Medulla oblongata (tissue), 1 donor: ENCODE measurements at regions not wholly inside any gene's neighbourhood (a gene's known extent, or its start where the extent isn't known, plus 50 kb on each side); places are given as distances from the start of the nearest gene placed in this dataset.

Experiments used
- DNase-seq: peaks from one replicate; pipeline ENCODE4 v3.0.0-alpha.2; 2015; ENCODE audit errors: extremely low spot score

- no peak for DNase-seq
Measured at GRCh38 chr12:11946161-11946560, 124.6 kb upstream of the BCL2L14 start.

GRCh38 chr12:11947213-11947612, 123.5 kb upstream of the BCL2L14 start:
- DNase-seq = no peak

GRCh38 chr12:11949738-11950411, 120.9 kb upstream of the BCL2L14 start:
- peak; percentile 3 for DNase-seq

- DNase-seq = no peak
Measured at GRCh38 chr12:11951209-11951608, 119.5 kb upstream of the BCL2L14 start.

GRCh38 chr12:11953523-11953922, 117.2 kb upstream of the BCL2L14 start:
- DNase-seq = no peak

- no peak for DNase-seq
Measured at GRCh38 chr12:11954181-11954580, 116.6 kb upstream of the BCL2L14 start.

- DNase-seq = no peak
Measured at GRCh38 chr12:11958221-11959091, 112.3 kb upstream of the BCL2L14 start.

- DNase-seq = no peak
Measured at GRCh38 chr12:11959117-11959823, 111.5 kb upstream of the BCL2L14 start.

GRCh38 chr12:11960646-11961045, 110.1 kb upstream of the BCL2L14 start:
- DNase-seq = no peak

- no peak for DNase-seq
Measured at GRCh38 chr12:11961686-11962085, 109.1 kb upstream of the BCL2L14 start.

GRCh38 chr12:11962860-11963259, 107.9 kb upstream of the BCL2L14 start:
- peak; percentile 7 for DNase-seq

GRCh38 chr12:11963841-11964471, 106.8 kb upstream of the BCL2L14 start:
- DNase-seq = no peak

- DNase-seq = no peak
Measured at GRCh38 chr12:11965258-11965910, 105.4 kb upstream of the BCL2L14 start.

- DNase-seq = no peak
Measured at GRCh38 chr12:11967376-11968047, 103.2 kb upstream of the BCL2L14 start.

GRCh38 chr12:11968048-11968383, 102.7 kb upstream of the BCL2L14 start:
- DNase-seq = no peak

- DNase-seq = no peak
Measured at GRCh38 chr12:11968516-11968915, 102.2 kb upstream of the BCL2L14 start.

- DNase-seq = no peak
Measured at GRCh38 chr12:11969437-11970154, 101.1 kb upstream of the BCL2L14 start.

GRCh38 chr12:11970155-11970520, 100.6 kb upstream of the BCL2L14 start:
- no peak for DNase-seq

GRCh38 chr12:11973396-11973795, 97.3 kb upstream of the BCL2L14 start:
- no peak for DNase-seq

GRCh38 chr12:11976005-11976404, 94.7 kb upstream of the BCL2L14 start:
- no peak for DNase-seq
